ENCODE measurements at regions not wholly inside any gene's neighbourhood (a gene's known extent, or its start where the extent isn't known, plus 50 kb on each side); places are given as distances from the start of the nearest gene placed in this dataset.

- Histone ChIP-seq H3K36me3 (ENCODE audit: control insufficient read depth, insufficient read depth, low read length) (no peaks in the 10 kb centered on the region), H3K9ac (ENCODE audit: low read depth, low read length) (no peak overlapping the region), H3K27me3 (ENCODE audit: control insufficient read depth, insufficient read depth, low read length) (peaks cover 9% of the 10 kb centered on the region), H3K27ac (ENCODE audit: low read depth, low read length) (no peak overlapping the region), H3K9me3 (ENCODE audit: control insufficient read depth, insufficient read depth, low read length) (no peaks in the 10 kb centered on the region), H3K4me3 (ENCODE audit: low read depth, low read length) (no peak overlapping the region), H3K4me1 (ENCODE audit: control insufficient read depth, insufficient read depth, low read length) (peaks cover 12% of the 10 kb centered on the region)
These were observed 284.9 kb downstream of the TMEM38B start for GRCh38 chr9:105979290-105979689.

GRCh38 chr9:105984714-105985113 is 290.4 kb downstream of the TMEM38B start:
- no peaks in the 10 kb centered on the region for H3K9me3 ChIP-seq (ENCODE audit: control insufficient read depth, insufficient read depth, low read length)
- no peaks in the 10 kb centered on the region for H3K4me1 ChIP-seq (ENCODE audit: control insufficient read depth, insufficient read depth, low read length)
- H3K27me3 ChIP-seq (ENCODE audit: control insufficient read depth, insufficient read depth, low read length) = no peaks in the 10 kb centered on the region
- H3K36me3 ChIP-seq (ENCODE audit: control insufficient read depth, insufficient read depth, low read length) = no peaks in the 10 kb centered on the region
- H3K4me3 ChIP-seq (ENCODE audit: low read depth, low read length) = no peak overlapping the region
- H3K27ac ChIP-seq (ENCODE audit: low read depth, low read length) = no peak overlapping the region
- no peak overlapping the region for H3K9ac ChIP-seq (ENCODE audit: low read depth, low read length)

GRCh38 chr9:105993116-105993854 is 298.9 kb downstream of the TMEM38B start:
- no peak overlapping the region for H3K27ac ChIP-seq (ENCODE audit: low read depth, low read length)
- peaks cover 10% of the 10 kb centered on the region for H3K4me1 ChIP-seq (ENCODE audit: control insufficient read depth, insufficient read depth, low read length)
- H3K4me3 ChIP-seq (ENCODE audit: low read depth, low read length) = no peak overlapping the region
- no peaks in the 10 kb centered on the region for H3K27me3 ChIP-seq (ENCODE audit: control insufficient read depth, insufficient read depth, low read length)
- no peaks in the 10 kb centered on the region for H3K9me3 ChIP-seq (ENCODE audit: control insufficient read depth, insufficient read depth, low read length)
- no peaks in the 10 kb centered on the region for H3K36me3 ChIP-seq (ENCODE audit: control insufficient read depth, insufficient read depth, low read length)
- H3K9ac ChIP-seq (ENCODE audit: low read depth, low read length) = no peak overlapping the region

- Histone ChIP-seq H3K9ac (ENCODE audit: low read depth, low read length) (no peak overlapping the region), H3K27me3 (ENCODE audit: control insufficient read depth, insufficient read depth, low read length) (no peaks in the 10 kb centered on the region), H3K4me1 (ENCODE audit: control insufficient read depth, insufficient read depth, low read length) (peaks cover 10% of the 10 kb centered on the region), H3K36me3 (ENCODE audit: control insufficient read depth, insufficient read depth, low read length) (no peaks in the 10 kb centered on the region), H3K9me3 (ENCODE audit: control insufficient read depth, insufficient read depth, low read length) (no peaks in the 10 kb centered on the region), H3K4me3 (ENCODE audit: low read depth, low read length) (no peak overlapping the region), H3K27ac (ENCODE audit: low read depth, low read length) (no peak overlapping the region)
These were observed 299.8 kb downstream of the TMEM38B start for GRCh38 chr9:105993921-105994715.

GRCh38 chr9:105994970-105995369 is 300.6 kb downstream of the TMEM38B start:
- Histone ChIP-seq H3K27me3 (ENCODE audit: control insufficient read depth, insufficient read depth, low read length) (no peaks in the 10 kb centered on the region), H3K4me3 (ENCODE audit: low read depth, low read length) (no peak overlapping the region), H3K9ac (ENCODE audit: low read depth, low read length) (no peak overlapping the region), H3K27ac (ENCODE audit: low read depth, low read length) (no peak overlapping the region), H3K9me3 (ENCODE audit: control insufficient read depth, insufficient read depth, low read length) (no peaks in the 10 kb centered on the region), H3K4me1 (ENCODE audit: control insufficient read depth, insufficient read depth, low read length) (peaks cover 10% of the 10 kb centered on the region), H3K36me3 (ENCODE audit: control insufficient read depth, insufficient read depth, low read length) (no peaks in the 10 kb centered on the region)

GRCh38 chr9:106017198-106017740 is 322.9 kb downstream of the TMEM38B start:
- Histone ChIP-seq H3K9ac (ENCODE audit: low read depth, low read length) (no peak overlapping the region), H3K27ac (ENCODE audit: low read depth, low read length) (no peak overlapping the region), H3K4me1 (ENCODE audit: control insufficient read depth, insufficient read depth, low read length) (peaks cover 25% of the 10 kb centered on the region), H3K27me3 (ENCODE audit: control insufficient read depth, insufficient read depth, low read length) (no peaks in the 10 kb centered on the region), H3K36me3 (ENCODE audit: control insufficient read depth, insufficient read depth, low read length) (no peaks in the 10 kb centered on the region), H3K9me3 (ENCODE audit: control insufficient read depth, insufficient read depth, low read length) (no peaks in the 10 kb centered on the region), H3K4me3 (ENCODE audit: low read depth, low read length) (no peak overlapping the region)

GRCh38 chr9:106019039-106019680 is 324.8 kb downstream of the TMEM38B start:
- no peaks in the 10 kb centered on the region for H3K27me3 ChIP-seq (ENCODE audit: control insufficient read depth, insufficient read depth, low read length)
- no peak overlapping the region for H3K9ac ChIP-seq (ENCODE audit: low read depth, low read length)
- no peaks in the 10 kb centered on the region for H3K36me3 ChIP-seq (ENCODE audit: control insufficient read depth, insufficient read depth, low read length)
- H3K4me3 ChIP-seq (ENCODE audit: low read depth, low read length) = peak overlapping the region; percentile 24; the same call in 1 of the 2 replicates
- peak overlapping the region; percentile 79 for H3K27ac ChIP-seq (ENCODE audit: low read depth, low read length)
- H3K4me1 ChIP-seq (ENCODE audit: control insufficient read depth, insufficient read depth, low read length) = peaks cover 25% of the 10 kb centered on the region
- H3K9me3 ChIP-seq (ENCODE audit: control insufficient read depth, insufficient read depth, low read length) = no peaks in the 10 kb centered on the region

- Histone ChIP-seq H3K4me1 (ENCODE audit: control insufficient read depth, insufficient read depth, low read length) (peaks cover 25% of the 10 kb centered on the region), H3K27ac (ENCODE audit: low read depth, low read length) (peak overlapping the region; percentile 84), H3K9me3 (ENCODE audit: control insufficient read depth, insufficient read depth, low read length) (no peaks in the 10 kb centered on the region), H3K27me3 (ENCODE audit: control insufficient read depth, insufficient read depth, low read length) (no peaks in the 10 kb centered on the region), H3K9ac (ENCODE audit: low read depth, low read length) (no peak overlapping the region), H3K36me3 (ENCODE audit: control insufficient read depth, insufficient read depth, low read length) (no peaks in the 10 kb centered on the region), H3K4me3 (ENCODE audit: low read depth, low read length) (peak overlapping the region; percentile 24; the same call in 1 of the 2 replicates)
These were observed 325.4 kb downstream of the TMEM38B start for GRCh38 chr9:106019702-106020101.

GRCh38 chr9:106020186-106020585 is 325.8 kb downstream of the TMEM38B start:
- Histone ChIP-seq H3K27me3 (ENCODE audit: control insufficient read depth, insufficient read depth, low read length) (no peaks in the 10 kb centered on the region), H3K36me3 (ENCODE audit: control insufficient read depth, insufficient read depth, low read length) (no peaks in the 10 kb centered on the region), H3K9me3 (ENCODE audit: control insufficient read depth, insufficient read depth, low read length) (no peaks in the 10 kb centered on the region), H3K4me3 (ENCODE audit: low read depth, low read length) (peak overlapping the region; percentile 24; the same call in 1 of the 2 replicates), H3K27ac (ENCODE audit: low read depth, low read length) (peak overlapping the region; percentile 84), H3K4me1 (ENCODE audit: control insufficient read depth, insufficient read depth, low read length) (peaks cover 25% of the 10 kb centered on the region), H3K9ac (ENCODE audit: low read depth, low read length) (no peak overlapping the region)

- Histone ChIP-seq H3K4me3 (ENCODE audit: low read depth, low read length) (no peak overlapping the region), H3K4me1 (ENCODE audit: control insufficient read depth, insufficient read depth, low read length) (peaks cover 23% of the 10 kb centered on the region), H3K27ac (ENCODE audit: low read depth, low read length) (no peak overlapping the region), H3K36me3 (ENCODE audit: control insufficient read depth, insufficient read depth, low read length) (no peaks in the 10 kb centered on the region), H3K9ac (ENCODE audit: low read depth, low read length) (no peak overlapping the region), H3K9me3 (ENCODE audit: control insufficient read depth, insufficient read depth, low read length) (no peaks in the 10 kb centered on the region), H3K27me3 (ENCODE audit: control insufficient read depth, insufficient read depth, low read length) (no peaks in the 10 kb centered on the region)
These were observed 329.1 kb downstream of the TMEM38B start for GRCh38 chr9:106023455-106023854.
